Right atrium auricular region (tissue), 2 donors: ENCODE measurements at regions not wholly inside any gene's neighbourhood (a gene's known extent, or its start where the extent isn't known, plus 50 kb on each side); places are given as distances from the start of the nearest gene placed in this dataset.
A peak's percentile ranks its signal among the peaks of the same experiment; 100 is the strongest.

Experiments
- DNase-seq: peaks from one replicate; pipeline ENCODE4 v3.0.0-alpha.2; 2019; ENCODE audit warnings: low spot score
- H3K27ac ChIP-seq, 2 donors: fragments of 200-600 bp; sonication (generic); 1 replicate in 1 of 2; 2 replicates in 1 of 2; pipeline ENCODE4 v1.5.1; 2016 to 2019
- H3K27me3 ChIP-seq, 2 donors: fragments of 200-600 bp; sonication (generic); one replicate each; pipeline versions ENCODE4 v1.5.1 to v1.6.0; 2017 to 2019
- H3K36me3 ChIP-seq: fragments of 200-600 bp; sonication (generic); one replicate; pipeline ENCODE4 v1.5.1; 2016
- H3K4me1 ChIP-seq, 2 donors: fragments of 200-600 bp; sonication (generic); one replicate each; pipeline versions ENCODE4 v1.5.1 to v1.6.0; 2017 to 2019
- H3K4me3 ChIP-seq, 2 donors: fragments of 200-600 bp; sonication (generic); 1 replicate in 1 of 2; 2 replicates in 1 of 2; pipeline ENCODE4 v1.5.1; 2017 to 2019; ENCODE audit warnings: mild to moderate bottlenecking in 1 of 2, moderate library complexity in 1 of 2
- H3K9me3 ChIP-seq, 2 donors: fragments of 200-600 bp; sonication (generic); one replicate each; pipeline ENCODE4 v1.5.1; 2019
- TF ChIP-seq, protein P1 (sequence below), 2 donors: fragments of 200-600 bp; sonication (generic); IDR thresholded peaks; one replicate each; pipeline ENCODE4 v1.5.1; 2019; ENCODE audit warnings: antibody characterized with exemption in 2 of 2

DNA sequence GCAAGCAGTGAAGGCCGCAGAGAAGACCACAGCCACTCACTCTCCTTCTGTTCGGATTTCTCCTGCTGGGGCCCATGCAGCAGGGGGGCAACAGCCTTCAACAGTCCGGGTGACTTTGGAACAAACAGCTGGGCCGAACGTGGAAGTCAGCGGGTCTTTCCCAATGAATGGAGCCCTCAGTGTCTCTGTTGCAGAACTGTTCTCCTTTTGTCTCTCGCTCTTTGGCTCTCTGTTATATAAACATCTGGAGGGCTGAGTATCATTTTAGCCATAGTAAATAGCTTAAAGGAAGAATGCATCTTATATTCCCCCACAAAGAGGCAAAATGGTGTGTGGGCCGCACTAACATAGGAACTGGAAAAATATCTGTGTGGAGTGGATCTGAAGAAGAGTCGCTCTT lies 136.7 kb upstream of the RALGAPA2 start:
- Histone ChIP-seq H3K27me3 (no peaks in the 10 kb centered on the region), H3K36me3 (no peaks in the 10 kb centered on the region), H3K27ac (no peak overlapping the region), H3K4me1 (no peaks in the 10 kb centered on the region), H3K4me3 (no peak overlapping the region), H3K9me3 (no peaks in the 10 kb centered on the region)
- no peak for DNase-seq
- TF ChIP-seq, protein P1, sequence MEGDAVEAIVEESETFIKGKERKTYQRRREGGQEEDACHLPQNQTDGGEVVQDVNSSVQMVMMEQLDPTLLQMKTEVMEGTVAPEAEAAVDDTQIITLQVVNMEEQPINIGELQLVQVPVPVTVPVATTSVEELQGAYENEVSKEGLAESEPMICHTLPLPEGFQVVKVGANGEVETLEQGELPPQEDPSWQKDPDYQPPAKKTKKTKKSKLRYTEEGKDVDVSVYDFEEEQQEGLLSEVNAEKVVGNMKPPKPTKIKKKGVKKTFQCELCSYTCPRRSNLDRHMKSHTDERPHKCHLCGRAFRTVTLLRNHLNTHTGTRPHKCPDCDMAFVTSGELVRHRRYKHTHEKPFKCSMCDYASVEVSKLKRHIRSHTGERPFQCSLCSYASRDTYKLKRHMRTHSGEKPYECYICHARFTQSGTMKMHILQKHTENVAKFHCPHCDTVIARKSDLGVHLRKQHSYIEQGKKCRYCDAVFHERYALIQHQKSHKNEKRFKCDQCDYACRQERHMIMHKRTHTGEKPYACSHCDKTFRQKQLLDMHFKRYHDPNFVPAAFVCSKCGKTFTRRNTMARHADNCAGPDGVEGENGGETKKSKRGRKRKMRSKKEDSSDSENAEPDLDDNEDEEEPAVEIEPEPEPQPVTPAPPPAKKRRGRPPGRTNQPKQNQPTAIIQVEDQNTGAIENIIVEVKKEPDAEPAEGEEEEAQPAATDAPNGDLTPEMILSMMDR (IDR thresholded peaks at IDR 0.05) = no peak

DNA sequence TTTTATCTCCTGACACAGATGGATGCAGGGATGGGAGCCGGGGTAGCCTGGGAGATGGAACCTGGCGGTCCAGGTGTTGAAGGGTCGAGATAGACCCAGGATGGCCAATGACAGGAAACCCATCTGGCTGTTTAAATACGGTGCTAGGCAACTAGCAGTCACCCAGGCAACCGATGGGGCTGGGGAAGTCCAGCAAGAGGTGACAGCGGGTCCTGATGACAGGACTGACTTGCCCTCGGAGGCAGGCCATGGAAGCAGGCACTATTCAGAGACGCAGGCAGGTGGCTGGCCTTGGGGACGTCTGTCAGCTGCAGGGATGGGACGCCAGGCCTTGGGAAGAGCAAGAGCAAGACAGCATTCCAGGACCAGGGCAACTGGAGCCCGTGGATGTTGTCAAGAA lies 135.4 kb upstream of the RALGAPA2 start:
- no peaks in the 10 kb centered on the region for H3K36me3 ChIP-seq
- no peaks in the 10 kb centered on the region for H3K4me1 ChIP-seq
- no peaks in the 10 kb centered on the region for H3K9me3 ChIP-seq
- DNase-seq = no peak
- TF ChIP-seq, protein P1 (IDR thresholded peaks at IDR 0.05) = no peak
- no peak overlapping the region for H3K27ac ChIP-seq
- no peak overlapping the region for H3K4me3 ChIP-seq
- H3K27me3 ChIP-seq = no peaks in the 10 kb centered on the region

DNA sequence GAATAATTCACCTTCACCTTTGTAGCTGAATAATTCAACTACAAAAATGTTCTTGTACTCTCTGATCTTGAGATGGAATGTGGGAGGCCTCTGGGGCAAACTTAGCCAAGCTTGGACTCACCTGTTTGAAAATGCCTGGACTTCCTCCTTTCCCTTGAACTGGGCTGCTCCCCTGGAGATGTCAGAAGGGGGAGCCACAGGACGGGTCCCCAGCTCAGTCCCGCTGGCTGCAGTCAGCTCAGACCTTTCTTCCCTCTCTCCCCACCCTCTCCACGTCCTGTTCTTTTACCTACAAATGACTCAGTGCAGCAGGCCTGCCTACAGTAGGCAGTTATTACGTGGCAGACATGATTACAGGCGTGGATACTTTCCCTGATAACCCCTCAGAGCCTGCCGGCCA lies 131.5 kb upstream of the RALGAPA2 start:
- no peaks in the 10 kb centered on the region for H3K4me1 ChIP-seq
- H3K36me3 ChIP-seq = no peaks in the 10 kb centered on the region
- H3K27ac ChIP-seq = no peak overlapping the region
- DNase-seq = no peak
- no peaks in the 10 kb centered on the region for H3K27me3 ChIP-seq
- TF ChIP-seq, protein P1 (IDR thresholded peaks at IDR 0.05) = no peak
- no peaks in the 10 kb centered on the region for H3K9me3 ChIP-seq
- H3K4me3 ChIP-seq = no peak overlapping the region

DNA sequence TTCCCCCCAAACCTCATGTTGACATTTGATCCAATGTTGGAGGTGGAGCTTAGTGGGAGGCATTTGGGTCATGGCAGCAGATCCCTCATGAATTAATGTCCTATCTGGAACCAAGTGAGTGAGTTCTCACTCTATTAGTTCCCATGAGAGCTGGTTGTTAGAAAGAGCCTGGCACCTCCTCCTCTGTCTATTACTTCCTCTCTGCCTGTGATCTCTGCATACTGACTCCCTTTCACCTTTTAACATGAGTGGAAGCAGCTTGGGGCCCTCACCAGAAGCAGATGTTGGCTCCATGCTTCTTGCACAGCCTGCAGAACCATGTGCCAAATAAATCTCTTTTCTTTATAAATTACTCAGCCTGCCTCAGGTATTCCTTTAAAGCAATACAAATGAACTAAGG lies 127.3 kb upstream of the RALGAPA2 start:
- Histone ChIP-seq H3K4me3 (no peak overlapping the region), H3K4me1 (peaks cover 0 to 4% of the 10 kb centered on the region in 2 donors), H3K27ac (no peak overlapping the region), H3K36me3 (no peaks in the 10 kb centered on the region), H3K9me3 (no peaks in the 10 kb centered on the region), H3K27me3 (no peaks in the 10 kb centered on the region)
- no peak for DNase-seq
- TF ChIP-seq, protein P1 (IDR thresholded peaks at IDR 0.05) = no peak

DNA sequence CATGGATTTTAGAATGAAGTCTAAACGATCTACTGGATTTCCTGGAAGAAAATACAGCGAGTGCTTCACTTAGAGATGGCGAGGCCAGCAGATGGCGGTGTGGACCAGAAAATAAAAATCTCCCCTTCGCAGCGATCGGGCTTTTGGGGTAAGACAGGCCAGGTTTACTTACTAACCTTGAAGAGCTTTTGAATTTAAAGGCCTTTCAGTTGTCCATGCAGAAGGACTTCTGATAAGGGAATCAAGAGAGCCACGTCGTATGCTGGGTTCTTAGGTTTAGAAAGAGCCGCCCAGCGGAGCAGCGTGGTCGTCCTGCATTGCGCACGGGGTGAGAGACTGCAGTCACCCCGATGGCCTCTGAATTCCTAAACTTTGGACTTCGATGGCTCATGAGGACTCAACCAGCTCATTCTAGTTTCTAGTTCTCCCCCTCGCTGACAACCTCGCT lies 125.2 kb upstream of the RALGAPA2 start:
- H3K4me1 ChIP-seq = peaks cover 0 to 4% of the 10 kb centered on the region in 2 donors
- H3K36me3 ChIP-seq = no peaks in the 10 kb centered on the region
- H3K27me3 ChIP-seq = no peaks in the 10 kb centered on the region
- no peak overlapping the region for H3K27ac ChIP-seq
- no peaks in the 10 kb centered on the region for H3K9me3 ChIP-seq
- DNase-seq = peak; percentile 64
- TF ChIP-seq, protein P1 (IDR thresholded peaks at IDR 0.05) = peak; percentile 44 to 79
- H3K4me3 ChIP-seq = peak overlapping the region in 1 of 2 donors; percentile 10

DNA sequence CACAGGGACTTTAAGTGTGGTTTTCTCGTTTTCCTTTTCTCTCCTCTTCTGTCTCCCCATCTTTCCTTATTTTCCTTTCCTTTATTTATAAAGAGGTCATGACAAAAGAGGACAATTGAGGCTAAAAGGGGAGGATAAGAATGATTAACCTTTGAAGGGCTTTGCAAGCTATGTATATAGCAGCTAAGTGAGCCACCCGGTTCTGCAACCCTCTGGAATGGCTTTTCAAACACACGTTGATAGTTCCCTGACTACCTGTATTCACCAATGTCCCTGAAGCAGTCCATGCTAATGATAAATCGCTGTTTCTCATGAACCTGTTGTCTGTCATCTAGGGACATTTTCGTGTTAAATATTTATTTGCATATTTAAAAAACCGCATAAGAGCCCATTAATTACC lies 124.4 kb upstream of the RALGAPA2 start:
- Histone ChIP-seq H3K27me3 (no peaks in the 10 kb centered on the region), H3K27ac (no peak overlapping the region), H3K4me1 (peaks cover 0 to 4% of the 10 kb centered on the region in 2 donors), H3K9me3 (no peaks in the 10 kb centered on the region), H3K36me3 (no peaks in the 10 kb centered on the region), H3K4me3 (no peak overlapping the region)
- TF ChIP-seq, protein P1 (IDR thresholded peaks at IDR 0.05) = no peak
- no peak for DNase-seq
